HEK293 (cell line): ENCODE measurements at regions not wholly inside any gene's neighbourhood (a gene's known extent, or its start where the extent isn't known, plus 50 kb on each side); places are given as distances from the start of the nearest gene placed in this dataset.

ENCODE experiments used
- CTCF ChIA-PET: fragments of 350-600 bp; formaldehyde crosslinking; extraction: SDS; loops from one replicate; lab custom pipeline; 2021; ENCODE audit warnings: antibody characterized with exemption; lab: Yijun Ruan, JAX
- POLR2A ChIA-PET: fragments of 300-600 bp; formaldehyde crosslinking; extraction: SDS; loops from one replicate; lab custom pipeline; 2020; ENCODE audit warnings: antibody characterized with exemption, inconsistent platforms; lab: Yijun Ruan, JAX
- H3K27ac ChIP-seq: fragments of 200-500 bp; sonication (Bioruptor generic); 2 replicates; pipeline ENCODE4 v1.5.1; 2014; ENCODE audit warnings: low read depth, low read length, control low read depth, inconsistent platforms; ENCODE audit errors: extremely low read depth
- H3K36me3 ChIP-seq, 2 experiments: fragments of 200-500 bp in 1 of 2; sonication (Bioruptor generic) in 1 of 2; 1 replicate in 1 of 2; 2 replicates in 1 of 2; pipeline ENCODE4 v1.5.1; 2014 to 2017; ENCODE audit warnings: inconsistent platforms in 2 of 2, low read length in 2 of 2; ENCODE audit not compliant: control insufficient read depth in 2 of 2, insufficient read depth in 1 of 2
- H3K4me1 ChIP-seq: fragments of 200-500 bp; sonication (Bioruptor generic); 2 replicates; pipeline ENCODE4 v1.5.1; 2014; ENCODE audit warnings: mild to moderate bottlenecking, low read length, inconsistent platforms; ENCODE audit not compliant: control insufficient read depth, insufficient read depth
- H3K4me3 ChIP-seq: 2 replicates; pipeline ENCODE4 v1.5.1; 2011; ENCODE audit warnings: low read depth, mild to moderate bottlenecking, control low read depth, low read length, moderate library complexity
- H3K9me3 ChIP-seq: fragments of 200-500 bp; sonication (Bioruptor generic); 2 replicates; pipeline ENCODE4 v1.5.1; 2014; ENCODE audit warnings: low read depth, low read length, inconsistent platforms; ENCODE audit not compliant: control insufficient read depth, insufficient read depth
- FEZF1 ChIP-seq: fragments of 450-650 bp; formaldehyde crosslinking; IDR thresholded peaks from 2 replicates; pipeline ENCODE4 v1.5.1; 2016; ENCODE audit warnings: missing biosample characterization, missing genetic modification characterization
- GLIS1 ChIP-seq: fragments of 450-650 bp; formaldehyde crosslinking; IDR thresholded peaks from 2 replicates; pipeline ENCODE4 v1.5.1; 2016; ENCODE audit warnings: missing biosample characterization, missing genetic modification characterization
- KLF17 ChIP-seq: fragments of 450-650 bp; formaldehyde crosslinking; IDR thresholded peaks from 2 replicates; pipeline ENCODE4 v1.5.1; 2016; ENCODE audit warnings: missing biosample characterization, missing genetic modification characterization
- KLF7 ChIP-seq: fragments of 450-650 bp; formaldehyde crosslinking; IDR thresholded peaks from 2 replicates; pipeline ENCODE4 v1.5.1; 2016; ENCODE audit warnings: missing biosample characterization, missing genetic modification characterization, borderline replicate concordance
- ZFP69B ChIP-seq: fragments of 450-650 bp; formaldehyde crosslinking; IDR thresholded peaks from 2 replicates; pipeline ENCODE4 v1.5.1; 2016; ENCODE audit warnings: missing biosample characterization, missing genetic modification characterization
- ZNF10 ChIP-seq: fragments of 450-650 bp; formaldehyde crosslinking; IDR thresholded peaks from 2 replicates; pipeline ENCODE4 v1.5.1; 2017; ENCODE audit warnings: missing biosample characterization, missing genetic modification characterization
- ZNF133 ChIP-seq: fragments of 450-650 bp; formaldehyde crosslinking; IDR thresholded peaks from 2 replicates; pipeline ENCODE4 v1.5.1; 2016; ENCODE audit warnings: missing biosample characterization, missing genetic modification characterization
- ZNF16 ChIP-seq: fragments of 450-650 bp; formaldehyde crosslinking; IDR thresholded peaks from 2 replicates; pipeline ENCODE4 v1.5.1; 2016; ENCODE audit warnings: low read depth, missing biosample characterization, missing genetic modification characterization
- ZNF2 ChIP-seq: fragments of 450-650 bp; formaldehyde crosslinking; IDR thresholded peaks from 2 replicates; pipeline ENCODE4 v1.5.1; 2016; ENCODE audit warnings: missing biosample characterization, missing genetic modification characterization
- ZNF266 ChIP-seq: fragments of 450-650 bp; formaldehyde crosslinking; IDR thresholded peaks from 2 replicates; pipeline ENCODE4 v1.5.1; 2016; ENCODE audit warnings: missing biosample characterization, missing genetic modification characterization, low read depth
- ZNF280D ChIP-seq: fragments of 450-650 bp; formaldehyde crosslinking; IDR thresholded peaks from 2 replicates; pipeline ENCODE4 v1.5.1; 2016; ENCODE audit warnings: missing biosample characterization, missing genetic modification characterization
- ZNF394 ChIP-seq: fragments of 450-650 bp; formaldehyde crosslinking; IDR thresholded peaks from 2 replicates; pipeline ENCODE4 v1.5.1; 2016; ENCODE audit warnings: missing biosample characterization, missing genetic modification characterization, mild to moderate bottlenecking, moderate library complexity, borderline replicate concordance
- ZNF48 ChIP-seq: fragments of 450-650 bp; formaldehyde crosslinking; IDR thresholded peaks from 2 replicates; pipeline ENCODE4 v1.5.1; 2016; ENCODE audit warnings: missing biosample characterization, missing genetic modification characterization
- ZNF530 ChIP-seq: fragments of 450-650 bp; formaldehyde crosslinking; IDR thresholded peaks from 2 replicates; pipeline ENCODE4 v1.5.1; 2016; ENCODE audit warnings: low read depth, missing biosample characterization, missing genetic modification characterization
- ZNF645 ChIP-seq: fragments of 450-650 bp; formaldehyde crosslinking; IDR thresholded peaks from 2 replicates; pipeline ENCODE4; 2016; ENCODE audit warnings: missing biosample characterization, missing genetic modification characterization
- ZNF707 ChIP-seq: fragments of 450-650 bp; formaldehyde crosslinking; IDR thresholded peaks from 2 replicates; pipeline ENCODE4 v1.5.1; 2016; ENCODE audit warnings: missing biosample characterization, missing genetic modification characterization
- ZNF76 ChIP-seq: fragments of 450-650 bp; formaldehyde crosslinking; IDR thresholded peaks from 2 replicates; pipeline ENCODE4; 2016; ENCODE audit warnings: low read depth, missing biosample characterization, missing genetic modification characterization, borderline replicate concordance

- ChIA-PET POLR2A (no interaction called here), CTCF (interaction anchor here (0.7 kb wide), 1 partner anchor 268 kb away, joined by 3 read pairs; no protein-coding TSS in a partner anchor)
- TF ChIP-seq GLIS1 (no peak), FEZF1 (tag by site-specific recombination) (no peak), KLF7 (tag by site-specific recombination) (no peak), KLF17 (tag by site-specific recombination) (no peak), ZNF280D (tag by site-specific recombination) (no peak), ZNF266 (no peak), ZNF707 (tag by site-specific recombination) (no peak), ZNF530 (tag by site-specific recombination) (no peak), ZFP69B (tag by site-specific recombination) (no peak), ZNF48 (tag by site-specific recombination) (no peak)
- no peaks in the 10 kb centered on the region for H3K9me3 ChIP-seq
- no peak overlapping the region for H3K4me3 ChIP-seq
- H3K4me1 ChIP-seq, result no peaks in the 10 kb centered on the region
- H3K27ac ChIP-seq, result no peak overlapping the region
- H3K36me3 ChIP-seq, result no peaks in the 10 kb centered on the region
Observed at GRCh38 chrX:82370978-82371646, 1137.0 kb upstream of the POU3F4 start.

- ChIA-PET POLR2A (no interaction called here), CTCF (no interaction called here)
- Histone ChIP-seq H3K4me3 (no peak overlapping the region), H3K4me1 (no peaks in the 10 kb centered on the region), H3K9me3 (no peaks in the 10 kb centered on the region; the same call in 1 of the 2 replicates), H3K36me3 (no peaks in the 10 kb centered on the region), H3K27ac (no peak overlapping the region)
- no peak for TF ChIP-seq ZNF645 (tag by site-specific recombination)
- no peak for TF ChIP-seq ZNF394 (tag by site-specific recombination)
- TF ChIP-seq ZNF133 (tag by site-specific recombination), result no peak
Observed at GRCh38 chrX:82384401-82384800, 1123.7 kb upstream of the POU3F4 start.

- POLR2A ChIA-PET, result no interaction called here
- Histone ChIP-seq H3K4me1 (no peaks in the 10 kb centered on the region), H3K27ac (no peak overlapping the region), H3K9me3 (peaks cover 3% of the 10 kb centered on the region), H3K4me3 (no peak overlapping the region), H3K36me3 (no peaks in the 10 kb centered on the region)
- CTCF ChIA-PET, result no interaction called here
- TF ChIP-seq ZNF10 (tag by site-specific recombination) (no peak), ZNF2 (tag by site-specific recombination) (no peak), ZNF76 (tag by site-specific recombination) (no peak), ZNF16 (tag by site-specific recombination) (no peak)
Observed at GRCh38 chrX:82412858-82413257, 1095.2 kb upstream of the POU3F4 start.
